Activated CD4-positive, alpha-beta T cell treated with anti-CD3 and anti-CD28 coated beads for 4 hours (primary cell): ENCODE measurements at regions not wholly inside any gene's neighbourhood (a gene's known extent, or its start where the extent isn't known, plus 50 kb on each side); places are given as distances from the start of the nearest gene placed in this dataset.
"Not testable (repeated sequence)": the region's sequence is repeated elsewhere in the genome, so short reads cannot be mapped to it uniquely, and the experiment has no call there.

Experiments used
- DNase-seq, 2 donors: peaks; one replicate each; pipeline ENCODE4 v3.0.0-alpha.2; 2020

DNA sequence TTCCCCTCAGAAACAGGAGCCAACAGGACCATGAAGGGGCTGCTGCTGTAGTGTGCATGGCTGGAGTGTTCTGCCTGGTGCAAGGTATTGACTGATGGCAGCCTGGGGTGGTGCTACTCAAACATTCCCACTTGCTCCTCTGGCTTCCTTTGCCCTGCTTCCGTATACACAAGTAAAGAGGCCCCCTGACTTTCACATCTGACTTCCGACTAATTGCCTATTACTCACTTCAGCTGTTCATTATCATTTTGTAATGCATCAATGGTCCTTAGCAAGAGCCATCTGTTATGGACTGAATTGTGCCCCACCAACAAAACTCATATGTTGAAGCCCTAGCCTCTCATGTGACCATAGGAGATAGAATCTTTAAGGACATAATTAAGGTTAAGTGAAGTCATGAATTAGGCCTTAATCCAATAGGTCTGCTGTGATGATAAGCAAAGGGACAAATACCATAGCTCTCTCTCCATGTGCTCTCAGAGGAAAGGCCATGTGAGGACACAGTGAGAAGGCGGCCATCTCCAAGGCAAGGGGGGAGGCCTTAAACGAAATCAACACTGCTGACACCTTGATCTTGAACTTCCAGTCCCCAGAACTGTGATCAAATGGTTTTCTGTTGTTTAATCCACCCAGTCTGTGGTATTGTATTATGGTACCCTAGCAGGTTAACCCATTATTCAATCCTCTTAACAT is 122.5 kb upstream of the CLNK start:
- DNase-seq, result no peak

DNA sequence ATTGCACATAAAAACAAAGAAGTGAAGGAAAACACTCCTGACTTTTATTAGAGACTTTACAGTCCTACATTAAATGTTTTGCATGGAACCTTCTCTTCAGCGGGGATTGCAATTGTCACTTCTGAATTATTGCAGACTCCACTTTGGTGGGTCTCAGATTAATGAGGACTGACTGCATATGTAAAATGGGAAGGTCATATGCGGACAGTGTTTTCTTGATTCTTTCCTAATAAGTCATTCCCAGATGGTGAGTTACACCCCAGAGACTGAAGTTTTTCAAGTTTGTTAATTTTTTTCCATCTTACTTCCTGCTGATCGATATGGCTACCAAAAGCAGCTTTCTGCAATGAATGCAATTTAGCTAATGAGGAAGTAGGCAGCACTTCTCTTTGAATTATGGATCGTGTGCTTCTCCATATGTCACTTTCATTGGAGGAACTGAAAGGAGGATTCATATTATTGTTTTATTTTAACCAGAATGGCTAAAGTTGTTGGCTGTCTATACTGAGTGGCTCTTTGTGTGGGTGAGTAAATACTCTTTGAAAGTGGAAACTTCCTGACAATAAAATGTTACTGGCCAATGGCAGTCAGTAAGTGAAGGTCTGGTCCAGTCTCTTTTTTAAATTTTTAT is 119.3 kb upstream of the CLNK start:
- no peak for DNase-seq

DNA sequence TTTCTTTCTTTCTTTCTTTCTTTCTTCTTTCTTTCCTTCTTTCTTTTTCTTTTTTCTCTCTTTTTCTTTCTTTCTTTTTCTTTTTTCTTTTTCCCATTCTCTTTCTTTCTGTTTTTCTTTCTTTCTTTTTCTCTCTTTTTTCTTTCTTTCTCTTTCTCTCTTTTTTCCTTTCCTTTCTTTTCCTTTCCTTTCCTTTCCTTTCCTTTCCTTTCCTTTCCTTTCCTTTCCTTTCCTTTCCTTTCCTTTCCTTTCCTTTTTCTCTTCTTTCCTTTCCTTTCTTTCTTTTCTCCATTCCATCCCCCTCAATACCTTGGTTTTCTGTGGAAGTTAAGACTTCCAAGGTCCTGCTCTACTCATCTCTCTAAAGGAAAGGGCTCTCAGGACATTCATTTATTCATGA is 102.8 kb upstream of the CLNK start:
- no peak for DNase-seq

DNA sequence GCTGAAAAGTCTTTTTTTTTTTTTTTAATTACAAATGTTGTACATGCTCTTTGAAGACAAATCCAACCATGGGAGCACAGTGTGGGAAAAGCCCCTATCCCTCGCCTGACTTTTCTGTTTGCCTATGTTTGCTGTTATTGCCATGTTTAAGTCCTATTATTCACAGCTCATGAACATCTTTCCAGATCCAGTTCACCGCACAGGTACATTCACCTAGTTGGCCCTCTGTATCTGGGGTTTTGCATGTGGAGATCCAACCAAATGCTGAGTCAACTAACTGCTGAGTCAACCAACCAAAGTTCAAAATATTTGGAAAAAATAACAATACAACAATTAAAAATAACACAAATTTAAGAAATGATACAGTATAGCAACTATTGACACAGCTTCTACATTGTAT is 100.1 kb upstream of the CLNK start:
- DNase-seq, result no peak

DNA sequence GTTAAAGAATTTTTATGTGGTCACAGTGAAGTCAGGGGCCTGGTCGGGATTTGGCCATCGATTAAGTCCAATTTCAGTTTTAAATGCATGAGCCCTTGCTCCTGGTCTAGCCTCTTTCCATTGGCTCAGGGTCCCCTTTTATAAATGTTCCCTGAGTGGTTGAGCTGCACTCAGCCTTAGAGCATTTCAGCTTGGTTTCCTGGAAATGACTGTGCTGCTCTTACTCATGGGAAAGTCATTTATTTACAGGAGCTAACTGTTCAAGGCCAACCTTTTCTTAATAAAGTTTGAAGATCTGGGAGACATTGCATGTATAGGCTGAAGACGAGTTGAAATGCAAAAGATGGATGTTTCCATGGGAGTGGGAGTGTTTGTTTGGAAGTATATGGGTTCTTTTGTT is 98.8 kb upstream of the CLNK start:
- DNase-seq, result no peak

DNA sequence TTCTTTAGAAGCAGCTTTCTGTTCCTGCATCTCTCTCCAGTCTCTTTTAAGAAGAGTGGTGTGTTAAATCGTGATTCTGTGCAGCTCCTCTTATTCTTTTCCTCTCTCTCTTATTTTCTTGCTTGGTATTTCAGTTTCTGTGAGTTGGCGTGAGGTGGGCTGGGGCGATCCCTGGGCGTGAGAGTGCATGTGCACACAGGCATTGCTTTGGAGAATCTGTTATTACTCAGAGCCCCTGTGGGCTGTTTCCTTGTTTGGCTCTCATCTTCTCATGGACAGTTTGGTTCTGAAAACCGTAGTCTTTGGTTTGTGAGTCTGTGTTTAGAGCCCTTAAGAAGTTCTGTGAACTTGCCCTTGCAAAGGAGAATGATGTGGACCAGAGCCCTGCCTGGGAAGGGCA is 97.2 kb upstream of the CLNK start:
- no peak for DNase-seq

DNA sequence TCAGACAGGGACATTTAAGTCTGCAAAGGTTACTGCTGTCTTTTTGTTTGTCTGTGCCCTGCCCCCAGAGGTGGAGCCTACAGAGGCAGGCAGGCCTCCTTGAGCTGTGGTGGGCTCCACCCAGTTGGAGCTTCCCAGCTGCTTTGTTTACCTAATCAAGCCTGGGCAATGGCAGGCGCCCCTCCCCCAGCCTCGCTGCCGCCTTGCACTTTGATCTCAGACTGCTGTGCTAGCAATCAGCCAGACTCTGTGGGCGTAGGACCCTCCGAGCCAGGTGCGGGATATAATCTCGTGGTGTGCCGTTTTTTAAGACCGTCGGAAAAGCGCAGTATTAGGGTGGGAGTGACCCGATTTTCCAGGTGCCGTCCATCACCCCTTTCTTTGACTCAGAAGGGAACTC is 96.2 kb upstream of the CLNK start:
- DNase-seq, result not testable (repeated sequence)

DNA sequence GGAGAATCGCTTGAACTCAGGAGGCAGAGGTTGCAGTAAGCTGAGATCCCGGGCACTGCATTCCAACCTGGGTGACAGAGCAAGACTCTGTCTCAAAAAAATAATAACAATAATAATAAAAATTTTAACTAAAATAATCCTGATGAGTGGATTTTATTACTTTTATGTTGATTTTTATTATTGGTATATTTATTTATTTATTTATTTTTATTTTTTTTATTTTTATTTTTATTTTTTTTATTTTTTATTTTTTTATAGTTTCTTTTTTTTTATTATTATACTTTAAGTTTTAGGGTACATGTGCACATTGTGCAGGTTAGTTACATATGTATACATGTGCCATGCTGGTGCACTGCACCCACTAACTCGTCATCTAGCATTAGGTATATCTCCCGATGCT is 90.6 kb upstream of the CLNK start:
- DNase-seq, result not testable (repeated sequence)

DNA sequence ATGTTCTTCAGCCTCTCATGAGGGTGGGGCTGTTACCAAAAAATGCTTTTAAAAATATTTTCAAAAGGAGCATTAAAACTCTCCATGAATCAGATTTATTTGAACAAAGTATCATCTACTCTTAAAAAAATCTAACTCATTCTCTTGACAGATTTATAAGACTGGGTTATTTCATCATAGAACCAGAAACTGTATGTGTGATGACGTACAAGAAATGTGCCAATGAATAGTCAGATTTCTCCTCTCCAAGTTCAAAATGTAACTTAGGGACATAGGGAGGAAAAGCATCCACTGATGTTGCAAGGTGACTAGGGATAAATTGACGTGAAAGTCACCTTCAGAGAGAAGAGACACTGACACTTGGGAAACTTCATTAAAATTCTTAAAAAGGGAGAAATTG is 89.1 kb upstream of the CLNK start:
- no peak for DNase-seq

DNA sequence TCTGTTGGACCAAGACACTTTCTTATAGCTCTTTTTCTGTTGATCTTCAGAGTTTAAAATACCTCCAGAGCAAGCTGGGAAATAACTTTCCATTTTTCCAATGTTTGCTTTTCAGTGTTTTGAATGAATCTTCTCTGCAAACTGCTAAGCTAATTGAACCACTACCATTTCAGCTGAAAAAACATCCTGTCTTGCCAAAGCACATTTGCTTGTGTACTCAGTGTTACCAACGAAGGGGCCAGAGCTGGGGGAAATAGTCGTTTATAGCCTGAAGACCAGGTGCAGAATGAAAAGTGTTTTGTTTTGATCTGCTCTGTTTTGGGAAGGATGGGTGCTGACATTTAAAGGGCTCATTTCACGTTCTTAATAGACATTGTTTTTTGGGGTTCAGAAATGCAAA is 88.4 kb upstream of the CLNK start:
- DNase-seq, result no peak

DNA sequence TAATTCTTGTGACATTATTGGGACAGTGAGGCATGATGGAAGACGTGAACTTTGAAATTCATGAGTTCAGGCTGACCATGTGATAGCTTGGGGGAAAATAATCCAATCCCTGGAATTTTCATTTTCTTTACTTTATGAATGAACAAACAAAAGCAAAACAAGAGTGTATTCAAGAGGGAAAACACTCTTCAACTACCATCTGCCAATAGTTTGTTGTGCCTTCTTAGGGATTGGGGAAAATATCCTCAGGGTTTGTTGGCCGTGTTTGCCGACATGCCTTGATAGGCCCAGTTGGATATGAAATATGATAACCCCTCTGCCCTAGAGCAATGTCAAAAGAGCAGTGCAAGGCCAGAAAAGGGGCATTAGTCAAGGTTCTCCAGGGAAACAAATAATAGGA is 80.8 kb upstream of the CLNK start:
- no peak for DNase-seq

DNA sequence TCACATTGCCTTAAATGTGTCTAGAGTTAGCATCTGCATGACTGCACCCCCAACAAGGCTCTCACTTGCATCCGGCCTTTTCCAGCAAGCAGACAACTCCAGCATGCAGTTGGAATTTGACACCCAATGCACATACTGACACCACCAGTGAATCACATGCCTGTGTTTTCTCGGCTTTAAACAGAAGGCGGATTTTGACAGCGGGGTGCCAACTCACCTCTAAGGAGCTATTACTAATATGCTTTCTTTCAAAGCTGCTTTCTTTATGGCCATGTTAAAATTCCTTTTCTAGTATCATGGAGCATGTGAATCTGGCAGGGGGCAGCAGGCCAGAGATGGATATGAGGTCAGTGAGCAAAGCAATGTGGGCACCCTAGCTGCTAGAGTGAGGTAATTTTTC is 78.0 kb upstream of the CLNK start:
- DNase-seq, result no peak

DNA sequence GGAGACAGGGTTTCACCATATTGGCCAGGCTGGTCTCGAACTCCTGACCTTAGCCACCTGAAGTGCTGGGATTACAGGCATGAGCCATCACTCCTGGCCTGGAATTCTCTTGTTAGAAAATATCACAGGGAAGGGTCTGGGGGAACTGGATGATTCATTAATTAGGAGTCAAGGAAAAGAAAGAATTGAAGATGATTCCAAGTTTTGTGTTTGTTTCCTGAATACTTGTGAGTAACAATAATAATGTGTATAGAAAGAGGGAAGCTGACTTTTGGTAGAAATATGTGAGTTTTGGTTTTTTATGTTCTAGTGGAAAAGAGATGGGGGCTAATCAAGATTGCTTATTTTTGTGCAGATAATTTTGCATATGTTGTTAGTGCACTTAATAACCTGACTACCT is 77.3 kb upstream of the CLNK start:
- no peak for DNase-seq

DNA sequence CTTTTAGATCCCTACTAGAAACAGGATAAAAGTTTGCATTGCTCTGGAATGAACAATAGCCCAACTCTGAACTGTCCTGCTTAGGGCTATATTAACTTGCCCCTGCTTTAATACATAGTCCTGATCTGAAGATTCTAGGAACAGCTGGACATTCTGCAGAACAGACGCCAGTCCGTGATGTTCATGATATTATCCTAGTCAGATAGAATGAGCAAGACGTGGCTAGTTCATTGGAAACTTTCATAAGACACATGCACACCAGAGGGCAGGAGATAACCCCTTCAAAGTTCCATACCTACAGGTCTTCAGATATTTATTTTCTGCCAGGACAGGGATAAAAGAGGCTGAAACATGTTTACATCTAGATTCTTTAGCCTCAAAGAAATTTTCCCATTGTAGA is 75.5 kb upstream of the CLNK start:
- no peak for DNase-seq

DNA sequence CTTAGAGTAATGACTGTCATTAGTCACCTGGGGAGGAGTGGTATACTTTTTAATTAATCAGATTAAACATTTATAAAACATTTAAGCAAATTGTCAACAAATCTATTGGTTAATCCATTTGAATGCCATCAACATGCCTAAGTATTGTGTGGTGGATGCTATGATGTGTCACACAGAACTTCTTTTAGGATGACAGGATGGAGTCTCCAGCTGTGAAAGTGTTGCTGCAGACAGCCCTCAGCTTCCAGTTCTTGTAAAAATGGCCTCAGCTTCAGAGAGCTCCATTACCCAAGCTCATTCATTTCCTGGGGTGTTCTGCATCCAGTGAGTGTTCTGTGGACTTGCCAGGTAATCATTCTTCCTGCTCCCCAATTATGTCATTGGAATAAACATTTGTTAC is 74.3 kb upstream of the CLNK start:
- no peak for DNase-seq

DNA sequence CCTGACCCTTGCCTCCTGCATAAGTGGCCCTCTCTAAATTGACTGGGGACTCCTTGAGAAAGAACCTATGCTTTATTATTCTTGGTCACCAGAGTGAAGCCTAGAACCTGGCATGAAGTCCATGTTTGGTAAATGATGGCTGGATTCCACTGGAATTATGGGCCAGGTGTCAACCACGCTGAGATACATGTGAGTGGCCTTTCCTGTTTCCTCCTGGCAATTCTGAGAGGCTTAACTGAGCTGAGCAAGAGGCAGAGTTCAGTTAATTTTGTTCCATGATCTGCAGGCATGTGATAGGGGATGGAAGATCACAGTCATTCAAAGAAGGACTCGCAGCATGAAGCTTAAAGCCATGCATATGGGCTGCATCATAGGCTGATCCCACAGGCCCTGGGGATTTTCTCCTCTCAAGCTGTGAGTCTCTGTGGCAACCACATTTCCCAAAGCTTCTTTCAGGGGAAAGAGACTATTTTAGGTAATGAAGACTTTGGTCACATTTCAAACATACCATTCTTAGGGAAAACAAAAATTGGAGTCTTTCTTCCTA is 69.4 kb upstream of the CLNK start:
- no peak for DNase-seq

DNA sequence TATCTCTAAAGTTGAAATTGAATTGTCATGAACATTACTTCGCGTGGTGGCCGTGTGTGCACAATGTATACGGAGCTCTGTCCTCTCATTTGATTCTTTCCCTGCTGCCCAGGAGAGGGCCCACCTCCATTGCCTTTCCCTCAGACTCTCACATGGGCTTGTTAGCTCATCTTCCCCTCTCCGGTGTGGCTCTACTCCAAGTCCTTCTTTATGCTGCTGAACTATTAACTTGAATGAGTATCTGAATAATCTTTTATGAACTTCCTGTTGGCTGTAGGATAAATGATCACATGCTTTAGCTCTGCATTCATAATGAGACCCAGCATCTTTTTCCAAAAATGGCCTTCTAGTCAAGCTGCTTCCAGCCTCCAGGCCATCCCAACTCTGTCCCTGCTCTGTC is 68.8 kb upstream of the CLNK start:
- no peak for DNase-seq

DNA sequence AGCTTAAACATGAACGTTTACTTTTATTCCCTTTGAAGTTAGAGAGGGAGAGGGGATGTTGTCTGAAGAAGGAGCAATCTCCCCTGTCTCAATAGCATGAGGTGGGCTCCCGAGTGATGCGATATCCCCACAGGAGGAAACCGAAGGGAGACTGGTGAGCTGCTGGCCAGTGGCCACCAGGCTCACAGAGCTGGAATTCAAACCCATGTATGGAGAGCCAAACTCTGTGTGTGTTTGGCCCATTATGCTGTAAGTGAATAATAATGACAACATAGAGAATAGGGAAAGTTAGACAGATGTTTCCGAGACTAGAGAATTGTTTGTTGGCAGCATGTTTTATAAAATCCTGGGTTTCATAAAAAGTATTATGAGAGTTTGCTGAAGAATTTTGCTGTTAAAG is 66.1 kb upstream of the CLNK start:
- DNase-seq, result no peak

DNA sequence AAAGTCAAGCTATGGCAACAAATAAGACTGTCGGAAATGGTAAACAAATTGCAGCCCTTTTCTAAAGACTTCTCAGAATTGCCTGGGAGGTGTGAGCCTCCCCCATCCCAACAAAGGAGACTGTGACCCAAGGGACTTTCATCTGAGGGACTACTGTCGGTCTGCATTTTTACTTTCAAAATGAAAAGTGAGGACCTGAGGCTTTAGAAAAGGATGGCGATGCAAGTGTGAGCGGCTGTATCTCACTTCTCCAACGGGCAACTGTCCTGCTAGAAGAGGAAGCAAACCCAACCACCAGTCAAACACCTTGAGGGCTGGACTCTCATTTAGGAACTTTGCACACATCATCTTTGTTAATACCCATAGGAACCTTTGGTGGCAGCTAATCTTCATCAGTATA is 62.6 kb upstream of the CLNK start:
- DNase-seq, result no peak

DNA sequence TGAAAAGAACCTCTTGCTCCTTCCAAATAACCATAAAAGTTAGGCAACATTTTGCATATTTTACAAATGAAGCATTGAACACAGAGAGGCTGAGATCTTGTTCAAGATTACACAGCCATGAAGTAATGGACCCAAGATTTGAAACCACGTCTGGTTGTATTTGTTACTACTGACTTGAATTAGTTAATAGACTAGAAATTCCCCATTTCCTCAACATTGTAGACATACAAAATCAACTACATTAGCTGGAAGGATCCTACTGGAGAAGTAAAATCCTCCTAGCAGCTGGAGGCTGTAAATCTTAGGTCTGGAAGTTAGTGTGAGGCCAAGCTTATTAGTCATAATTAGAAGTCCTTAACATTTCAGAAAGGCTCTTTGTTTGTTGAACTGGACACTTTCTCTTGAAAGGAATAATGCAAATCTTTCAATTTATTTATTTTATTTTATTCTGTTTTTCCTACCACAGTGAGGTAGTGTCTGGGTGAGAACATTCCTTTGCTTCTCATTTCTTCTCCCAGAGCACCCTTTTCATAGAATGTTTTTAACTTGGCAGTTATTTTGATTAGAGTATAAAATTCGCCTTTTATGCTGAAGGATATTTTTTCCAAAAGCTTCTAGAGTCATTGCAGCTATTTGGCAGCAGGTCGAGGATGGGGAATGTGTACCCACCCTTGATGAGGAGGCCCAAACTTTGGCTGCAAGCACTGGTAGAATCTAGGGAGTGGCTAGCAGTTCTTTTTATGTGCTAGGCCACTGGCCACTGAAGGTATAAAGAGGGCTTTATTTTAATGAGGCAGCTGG is 62.0 kb upstream of the CLNK start:
- no peak for DNase-seq

DNA sequence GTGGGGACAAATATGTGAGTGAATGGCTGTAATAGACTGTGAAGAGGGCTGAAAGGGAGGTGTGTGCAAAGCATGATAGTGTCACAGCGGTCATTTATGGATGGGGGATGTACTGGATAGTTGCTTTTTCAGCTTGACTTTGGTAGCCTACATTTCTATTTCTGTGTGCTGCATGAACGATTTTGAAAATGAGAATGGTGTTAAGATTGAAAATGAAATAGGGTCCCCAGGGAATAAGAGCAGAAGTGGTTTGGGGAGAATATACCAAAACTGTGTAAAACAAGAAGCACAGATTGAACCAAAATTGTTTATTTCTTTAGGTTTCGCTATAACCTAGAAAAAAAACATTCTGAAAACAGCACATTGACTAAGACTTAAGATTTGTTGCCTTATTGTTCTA is 58.8 kb upstream of the CLNK start:
- DNase-seq, result no peak

DNA sequence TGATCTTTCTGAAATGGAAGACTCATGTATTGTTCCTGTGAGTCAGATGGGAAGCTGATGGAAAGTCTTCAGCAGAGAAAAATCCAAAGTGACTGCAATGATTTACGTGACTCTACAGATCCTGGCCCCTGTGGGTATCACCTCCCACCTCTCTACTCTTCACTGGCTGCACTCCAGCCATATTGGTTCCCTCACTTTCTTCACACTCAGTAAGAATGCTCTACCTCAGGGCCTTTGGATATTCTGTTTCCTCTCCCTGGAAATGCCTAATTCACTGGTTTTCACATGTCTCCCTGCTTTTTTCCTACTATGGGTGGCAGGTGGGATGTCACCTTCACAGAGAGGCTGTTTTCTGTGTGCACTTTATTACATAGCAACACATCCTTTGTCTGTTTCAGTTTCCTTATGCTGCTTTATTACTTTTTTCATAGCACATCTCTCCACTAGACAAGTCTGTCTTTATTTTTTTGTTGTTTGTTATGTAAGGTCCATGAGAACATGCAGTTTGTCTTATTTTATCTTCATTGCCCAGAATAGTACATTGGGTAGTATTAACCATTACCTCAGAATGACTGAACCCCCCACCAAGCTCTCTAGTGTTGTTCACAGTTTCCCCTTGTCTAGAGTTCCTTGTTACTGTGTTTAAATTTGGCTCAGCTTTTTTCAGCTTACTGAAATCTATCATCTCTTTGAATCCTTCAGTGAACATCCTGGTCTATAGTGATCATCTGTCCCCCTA is 57.6 kb upstream of the CLNK start:
- DNase-seq, result no peak

DNA sequence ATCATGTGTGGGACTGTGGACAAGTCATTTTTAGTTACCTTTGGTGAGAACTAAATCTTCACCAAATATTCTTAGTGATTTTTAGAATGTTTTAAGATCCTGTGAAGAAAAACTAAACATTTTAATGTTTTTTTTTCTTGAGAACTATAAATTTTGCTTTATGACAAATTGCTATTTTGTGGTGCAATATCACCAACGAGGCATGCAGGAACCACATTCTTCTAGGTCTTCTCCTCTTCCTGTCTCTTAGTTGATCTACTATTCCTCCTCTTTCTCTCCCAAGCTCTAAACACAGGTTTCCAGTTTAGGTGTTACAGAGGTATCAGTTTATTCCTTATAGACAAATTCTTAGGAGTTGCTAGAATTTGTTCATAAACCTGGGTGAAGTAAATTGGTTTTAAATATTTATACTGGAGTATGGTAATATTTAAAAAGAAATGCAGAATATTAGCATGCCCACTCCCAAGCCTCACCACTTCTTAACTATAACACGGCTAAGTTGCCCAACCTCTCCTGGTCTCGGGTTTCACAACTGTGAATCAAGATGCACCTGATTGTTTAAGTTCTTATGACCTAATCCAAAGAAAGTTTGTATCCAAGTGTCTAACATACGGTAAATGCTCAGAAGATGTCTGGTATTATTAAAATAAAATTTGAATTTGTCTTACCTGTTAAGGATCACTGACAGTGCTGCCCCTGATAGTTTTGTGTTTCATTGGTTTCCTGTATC is 56.5 kb upstream of the CLNK start:
- no peak for DNase-seq
